GM12801 (cell line): ENCODE measurements at regions not wholly inside any gene's neighbourhood (a gene's known extent, or its start where the extent isn't known, plus 50 kb on each side); places are given as distances from the start of the nearest gene placed in this dataset.

Experiments used
- CTCF ChIP-seq: IDR thresholded peaks from one replicate; pipeline ENCODE4 v1.5.1; 2011; ENCODE audit warnings: control low read depth; ENCODE audit not compliant: insufficient read length; ENCODE audit errors: extremely low read depth

DNA sequence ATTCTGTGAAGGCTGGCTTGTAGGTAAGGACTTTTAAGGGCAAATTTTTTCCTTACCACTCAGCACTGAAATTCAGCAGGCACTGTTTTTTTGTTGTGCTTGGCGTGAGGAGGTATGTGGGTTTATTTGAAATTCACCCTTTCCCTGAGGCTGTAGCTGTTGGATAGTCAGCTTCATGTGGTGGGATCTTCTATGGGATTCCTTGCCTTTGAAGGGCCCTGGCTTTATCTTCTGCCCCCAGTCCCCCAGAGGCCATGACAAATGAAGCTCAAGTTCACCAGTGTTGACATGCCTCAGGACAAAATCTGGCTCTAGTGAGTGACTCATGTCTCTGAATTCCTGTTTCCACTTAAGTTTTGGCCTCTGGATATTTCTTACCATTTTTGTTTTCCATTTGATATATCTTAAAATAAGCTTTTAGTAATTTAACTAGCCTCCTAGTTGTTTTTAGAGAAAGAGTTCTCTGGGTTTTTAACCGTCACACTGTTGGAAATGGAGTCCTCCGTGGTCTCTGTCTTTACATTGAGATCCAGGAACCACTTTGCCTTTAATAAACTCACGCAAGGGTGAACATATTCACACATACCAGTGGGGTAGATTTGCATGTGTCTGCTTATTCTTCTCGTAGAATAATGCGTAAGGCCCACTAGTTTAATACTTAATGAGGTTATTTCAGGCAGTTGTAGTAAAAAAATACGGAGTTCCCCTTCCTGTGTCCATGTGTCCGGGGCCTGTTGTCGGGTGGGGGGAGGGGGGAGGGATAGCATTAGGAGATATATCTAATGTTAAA, 211.1 kb upstream of the FAM98A start:
- TF ChIP-seq CTCF = no peak

- TF ChIP-seq CTCF = no peak
Measured at GRCh38 chr2:33806041-33806440, 206.9 kb upstream of the FAM98A start.

DNA sequence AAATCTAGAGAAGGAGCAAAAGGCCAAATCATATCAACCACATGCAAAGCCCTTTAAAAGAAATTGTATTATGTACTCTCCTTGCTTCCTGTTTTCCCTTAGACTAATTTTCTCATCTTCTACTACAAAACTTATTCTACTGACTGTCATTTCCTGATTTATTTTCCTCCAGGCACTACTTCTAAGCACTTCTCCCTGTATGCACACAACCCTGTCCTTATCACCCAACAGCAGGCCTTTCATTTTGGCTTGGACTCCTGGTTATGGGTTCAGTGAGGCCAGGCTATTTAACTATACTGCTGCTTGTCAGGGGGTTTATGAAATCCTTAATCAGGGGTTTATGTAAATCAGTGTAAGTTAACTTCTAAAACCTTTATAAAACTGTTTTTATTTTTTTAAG, 205.1 kb upstream of the FAM98A start:
- no peak for TF ChIP-seq CTCF

- no peak for TF ChIP-seq CTCF
Measured at GRCh38 chr2:33796511-33796910, 197.4 kb upstream of the FAM98A start.

GRCh38 chr2:33791625-33792024, 192.5 kb upstream of the FAM98A start:
- TF ChIP-seq CTCF = no peak

- no peak for TF ChIP-seq CTCF
Measured at GRCh38 chr2:33788044-33788443, 188.9 kb upstream of the FAM98A start.

GRCh38 chr2:33786881-33787280, 187.8 kb upstream of the FAM98A start:
- no peak for TF ChIP-seq CTCF
